HuH-7.5 (cell line): ENCODE measurements at regions not wholly inside any gene's neighbourhood (a gene's known extent, or its start where the extent isn't known, plus 50 kb on each side); places are given as distances from the start of the nearest gene placed in this dataset.

Experiments
- DNase-seq: peaks from one replicate; pipeline ENCODE4 v3.0.0; 2011; ENCODE audit warnings: low spot score

GRCh38 chr1:30638086-30638485 lies 85.3 kb downstream of the MATN1 start:
- no peak for DNase-seq

DNA sequence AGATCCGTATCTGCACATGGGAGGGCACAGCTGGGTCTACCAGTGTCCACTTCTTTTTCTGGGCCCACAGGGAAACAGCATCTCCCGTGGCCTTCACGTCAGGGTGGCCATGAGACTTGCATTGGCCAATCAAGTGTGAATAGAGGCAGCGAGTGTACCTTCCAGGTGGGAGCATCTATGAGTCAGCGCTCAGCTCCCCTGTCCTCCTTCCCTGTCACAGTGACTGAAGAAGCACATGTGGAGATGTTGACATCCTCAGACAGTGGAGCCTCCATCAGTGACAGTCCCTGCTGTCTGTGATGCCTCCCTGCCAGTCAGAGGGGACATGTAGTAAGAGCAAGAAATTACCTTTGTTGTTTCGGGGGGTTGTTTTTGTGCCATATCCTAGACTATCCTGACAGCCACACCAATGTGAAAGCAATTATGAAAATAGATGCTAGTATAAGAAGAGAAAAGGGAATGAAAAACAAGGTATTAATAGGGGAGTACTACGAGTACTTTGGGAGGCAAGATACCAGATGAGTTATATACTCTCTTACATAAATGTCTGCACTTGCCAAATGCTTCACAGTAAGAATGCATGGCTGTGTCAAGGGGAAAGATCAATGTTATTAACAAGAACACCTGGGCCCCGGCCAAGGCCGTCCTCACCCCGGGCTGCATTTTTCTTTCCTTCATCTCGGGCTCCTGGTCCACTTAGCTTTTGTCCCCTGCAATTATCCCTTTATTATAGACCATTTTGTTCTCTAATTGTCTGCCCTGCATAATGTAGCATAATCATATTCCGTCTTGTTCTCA lies 86.0 kb downstream of the MATN1 start:
- DNase-seq: no peak

GRCh38 chr1:30636621-30637020 lies 86.8 kb downstream of the MATN1 start:
- no peak for DNase-seq

DNA sequence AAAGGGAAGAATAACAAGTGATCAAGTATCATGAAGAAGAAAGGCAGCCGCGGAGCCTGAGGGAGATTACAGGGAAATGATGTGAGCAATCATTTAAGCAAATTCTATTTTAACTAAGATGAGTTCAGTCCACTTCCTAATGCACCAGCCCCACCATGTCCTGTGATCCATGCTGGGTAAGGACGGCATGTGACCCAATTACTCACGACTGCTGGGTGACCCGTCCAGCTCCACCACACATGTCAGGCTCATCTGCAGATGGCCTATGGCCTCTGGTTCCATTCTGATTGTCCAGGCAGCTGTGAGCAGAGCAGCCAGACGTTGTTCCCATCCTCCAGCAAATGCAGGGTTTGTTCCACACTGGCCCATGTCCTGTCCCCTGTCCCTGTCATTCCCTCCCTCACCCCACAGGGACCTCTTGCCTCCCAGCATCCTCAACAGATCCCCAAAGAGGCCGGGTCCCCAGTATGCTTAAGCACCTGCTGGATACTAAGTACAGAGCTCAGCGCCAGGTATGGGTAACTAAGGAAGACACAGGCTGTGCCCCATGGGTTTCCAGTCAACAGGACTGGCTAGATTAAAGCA lies 87.9 kb downstream of the MATN1 start:
- no peak for DNase-seq

GRCh38 chr1:30634507-30634906 lies 88.9 kb downstream of the MATN1 start:
- no peak for DNase-seq

DNA sequence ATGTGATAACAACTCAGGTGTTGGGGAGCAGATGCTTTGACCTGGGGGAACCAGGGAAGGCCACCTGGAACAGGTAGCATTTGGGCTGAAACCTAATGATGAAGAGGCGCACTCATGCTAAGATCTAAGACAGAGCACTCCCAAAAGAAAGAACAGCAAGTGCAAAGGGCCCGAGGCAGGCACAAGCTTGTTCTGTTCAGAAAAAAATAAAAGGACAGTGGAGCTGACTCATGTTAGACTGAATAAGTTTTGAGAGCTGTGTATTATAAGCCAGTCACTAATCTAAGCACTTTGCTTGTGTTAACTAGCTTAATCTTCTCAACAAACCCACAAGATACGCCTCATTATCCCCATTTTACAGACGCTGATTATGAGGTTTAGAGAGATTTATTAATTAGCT lies 90.1 kb downstream of the MATN1 start:
- DNase-seq: no peak

DNA sequence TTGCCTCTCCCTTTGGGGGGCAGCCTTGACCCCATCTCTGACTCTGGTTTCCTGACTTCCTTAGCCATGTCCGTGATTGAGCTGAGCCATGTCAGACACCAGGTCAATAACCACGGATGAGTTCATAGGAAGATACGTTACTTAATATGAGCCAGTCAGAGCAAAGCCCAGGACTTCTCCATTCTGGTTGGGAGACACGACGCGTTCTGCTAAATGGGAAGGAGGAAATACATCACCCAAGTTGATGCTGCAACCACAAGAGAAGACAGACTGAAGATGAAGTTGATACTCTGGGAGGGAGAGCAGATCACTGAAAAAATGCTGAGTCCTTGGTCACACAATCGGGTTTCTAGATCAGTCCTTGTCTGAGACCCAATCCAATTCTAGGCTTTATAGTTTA lies 90.9 kb downstream of the MATN1 start:
- DNase-seq: no peak

- DNase-seq: no peak
Observed at GRCh38 chr1:30631700-30632099, 91.7 kb downstream of the MATN1 start.

DNA sequence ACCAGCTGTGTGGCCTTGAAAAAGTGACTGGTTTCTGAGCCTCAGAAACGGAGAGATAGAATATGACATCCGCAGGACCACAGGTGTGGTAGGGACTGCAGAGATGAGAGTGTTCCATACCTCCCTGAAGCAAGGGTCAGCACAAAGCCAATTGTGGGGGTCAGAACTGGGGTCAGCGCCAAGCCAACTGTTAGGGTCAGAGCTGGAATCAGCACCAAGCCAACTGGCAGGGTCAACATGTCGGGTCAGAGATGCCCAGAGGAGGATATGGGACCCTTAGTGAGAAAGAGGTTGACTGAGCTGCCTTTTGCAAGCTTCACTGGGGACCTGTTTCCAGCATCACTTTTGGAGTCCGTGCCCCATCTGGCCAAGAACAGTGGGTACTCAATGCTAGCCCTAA lies 93.9 kb downstream of the MATN1 start:
- DNase-seq: no peak

DNA sequence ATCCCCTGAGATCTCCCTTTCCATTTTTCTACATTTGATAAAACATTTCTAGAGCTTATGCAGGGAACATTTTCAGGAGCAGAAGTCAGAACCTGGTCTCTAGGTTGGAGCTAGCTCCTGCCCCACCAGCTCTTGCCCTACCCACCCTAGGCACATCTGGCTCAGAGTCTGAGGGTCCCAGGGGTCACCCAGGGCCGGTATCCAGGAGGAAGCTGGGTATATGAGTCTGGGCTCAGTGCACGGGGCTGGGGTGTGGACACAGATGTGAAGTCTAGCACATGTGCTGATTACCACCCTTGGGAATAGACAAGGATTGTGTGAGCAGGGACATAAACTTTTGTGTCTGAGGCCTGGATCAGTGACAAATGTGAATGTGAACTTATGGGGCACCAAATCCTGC lies 95.4 kb downstream of the MATN1 start:
- no peak for DNase-seq

- no peak for DNase-seq
Observed at GRCh38 chr1:30627206-30627605, 96.2 kb downstream of the MATN1 start.

DNA sequence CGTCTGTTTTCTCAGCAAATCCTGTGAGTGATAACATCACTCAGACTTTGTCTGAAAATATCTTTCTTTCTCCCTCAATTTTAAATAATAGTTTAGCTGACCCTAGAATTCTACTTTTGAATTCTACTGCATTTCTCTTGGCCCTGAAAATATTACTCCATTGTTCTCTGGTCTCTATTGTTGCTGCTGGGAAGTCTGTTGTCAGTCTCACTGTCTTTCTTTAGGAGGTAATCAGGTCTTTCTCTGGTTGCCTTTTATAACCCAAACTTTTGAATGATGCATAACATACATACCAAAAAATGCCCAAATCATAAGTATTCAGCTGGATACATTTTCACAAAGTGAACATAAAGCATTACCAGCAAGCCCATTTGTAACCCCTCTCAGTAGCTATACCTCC lies 100.0 kb downstream of the MATN1 start:
- no peak for DNase-seq

DNA sequence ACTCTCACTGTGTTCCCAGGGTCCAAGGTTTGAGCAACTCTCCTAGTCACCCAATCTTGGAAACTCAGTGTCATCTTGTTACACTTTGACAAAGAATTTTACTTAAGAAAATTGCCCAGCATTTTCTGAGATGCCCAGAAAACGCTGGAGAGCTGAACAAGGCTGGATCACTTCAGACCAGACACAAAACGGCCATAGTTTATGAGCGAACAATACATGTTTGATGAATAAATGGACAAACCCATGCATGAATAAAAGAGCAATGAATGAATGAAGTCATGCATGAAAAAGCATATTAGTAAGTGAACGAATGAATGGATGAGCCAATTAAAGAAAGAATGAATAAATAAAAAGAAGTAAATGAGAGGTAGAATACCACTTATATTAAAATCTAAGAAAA lies 103.8 kb downstream of the MATN1 start:
- DNase-seq: no peak

DNA sequence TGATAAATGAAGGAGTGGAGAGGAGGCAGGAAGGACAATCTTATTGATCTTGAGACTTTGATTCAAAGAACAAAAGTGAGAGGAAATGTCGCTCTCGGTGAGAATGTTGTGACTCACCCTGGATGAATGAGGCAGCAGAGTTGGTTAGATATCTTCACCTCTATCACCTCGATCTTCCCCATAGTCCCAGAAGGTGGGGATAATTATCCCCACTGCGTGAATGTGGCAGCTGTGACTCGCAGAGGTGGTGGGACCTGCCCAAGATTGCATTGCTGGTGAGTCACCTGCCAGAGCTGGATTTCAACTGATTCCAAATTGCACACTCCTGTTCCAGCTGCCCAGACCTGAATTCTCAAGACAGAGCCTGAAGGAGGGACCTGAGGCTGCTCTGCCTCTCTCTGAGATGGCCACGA lies 105.0 kb downstream of the MATN1 start:
- no peak for DNase-seq

GRCh38 chr1:30616759-30617158 lies 106.6 kb downstream of the MATN1 start:
- DNase-seq: no peak

- DNase-seq: no peak
Observed at GRCh38 chr1:30615816-30616590, 107.4 kb downstream of the MATN1 start.

- no peak for DNase-seq
Observed at GRCh38 chr1:30615076-30615795, 108.1 kb downstream of the MATN1 start.

DNA sequence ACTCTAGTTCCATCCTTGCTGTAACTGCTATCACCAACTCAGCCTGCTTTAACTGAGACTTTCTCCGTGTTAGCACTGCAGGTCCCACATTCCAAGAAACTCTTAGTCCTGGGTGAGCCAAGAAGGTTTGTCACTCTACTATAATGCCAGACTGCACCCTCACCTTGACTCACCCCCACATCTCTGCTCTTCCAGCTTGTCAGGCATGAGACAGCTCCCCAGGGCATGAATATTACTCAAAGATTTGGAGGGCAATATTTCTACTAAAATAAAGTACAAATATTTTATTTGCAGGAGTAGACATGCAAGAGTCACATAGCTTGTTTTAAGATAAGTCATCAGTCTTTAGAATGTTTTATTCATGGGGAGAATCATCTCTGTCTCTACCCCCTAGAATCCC lies 110.2 kb downstream of the MATN1 start:
- DNase-seq: no peak

- no peak for DNase-seq
Observed at GRCh38 chr1:30612536-30613065, 110.8 kb downstream of the MATN1 start.

- no peak for DNase-seq
Observed at GRCh38 chr1:30611741-30612309, 111.6 kb downstream of the MATN1 start.

DNA sequence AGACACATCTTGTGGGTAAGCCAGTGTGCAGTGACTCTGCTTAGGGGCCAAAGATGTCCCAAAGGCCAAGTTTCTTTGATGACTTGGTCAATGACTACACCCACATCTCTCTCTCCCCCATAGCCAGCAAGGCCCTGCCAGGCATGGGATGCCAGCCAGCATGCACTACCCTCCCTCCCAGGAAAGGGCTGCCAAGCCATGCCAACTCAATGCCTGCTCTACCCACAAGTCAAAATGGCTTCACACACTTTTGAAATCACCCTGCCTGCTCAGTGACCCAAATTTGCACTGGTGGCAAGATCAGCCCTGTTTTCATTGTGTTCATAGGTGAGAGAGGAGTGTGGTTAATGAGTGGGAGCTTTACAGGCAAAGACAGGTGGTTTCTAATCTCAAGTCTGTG lies 112.5 kb downstream of the MATN1 start:
- DNase-seq: no peak

DNA sequence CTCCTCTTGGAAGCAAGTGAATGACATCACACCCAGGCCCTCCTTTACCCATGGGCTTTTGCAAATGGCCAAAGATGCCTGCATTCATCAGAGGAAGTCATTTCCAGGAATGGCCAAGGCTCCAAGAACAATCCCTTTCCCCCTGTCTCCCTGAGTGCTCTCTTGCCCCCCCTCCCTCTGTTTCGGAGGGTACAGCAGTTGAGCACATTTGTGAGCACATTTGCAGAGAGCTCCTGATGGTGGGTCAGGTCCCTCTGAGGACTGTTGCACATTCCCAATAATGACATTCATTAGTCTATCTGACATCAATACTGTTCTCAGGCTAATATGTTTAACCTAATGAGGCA lies 113.4 kb downstream of the MATN1 start:
- DNase-seq: no peak
